GM12872 (cell line): ENCODE measurements at regions not wholly inside any gene's neighbourhood (a gene's known extent, or its start where the extent isn't known, plus 50 kb on each side); places are given as distances from the start of the nearest gene placed in this dataset.

ENCODE experiments used
- TF ChIP-seq, protein P1 (sequence below): IDR thresholded peaks from 3 replicates; pipeline ENCODE4 v1.5.1; 2011; ENCODE audit warnings: low read depth, mild to moderate bottlenecking, low read length, moderate library complexity; ENCODE audit not compliant: insufficient read depth

DNA sequence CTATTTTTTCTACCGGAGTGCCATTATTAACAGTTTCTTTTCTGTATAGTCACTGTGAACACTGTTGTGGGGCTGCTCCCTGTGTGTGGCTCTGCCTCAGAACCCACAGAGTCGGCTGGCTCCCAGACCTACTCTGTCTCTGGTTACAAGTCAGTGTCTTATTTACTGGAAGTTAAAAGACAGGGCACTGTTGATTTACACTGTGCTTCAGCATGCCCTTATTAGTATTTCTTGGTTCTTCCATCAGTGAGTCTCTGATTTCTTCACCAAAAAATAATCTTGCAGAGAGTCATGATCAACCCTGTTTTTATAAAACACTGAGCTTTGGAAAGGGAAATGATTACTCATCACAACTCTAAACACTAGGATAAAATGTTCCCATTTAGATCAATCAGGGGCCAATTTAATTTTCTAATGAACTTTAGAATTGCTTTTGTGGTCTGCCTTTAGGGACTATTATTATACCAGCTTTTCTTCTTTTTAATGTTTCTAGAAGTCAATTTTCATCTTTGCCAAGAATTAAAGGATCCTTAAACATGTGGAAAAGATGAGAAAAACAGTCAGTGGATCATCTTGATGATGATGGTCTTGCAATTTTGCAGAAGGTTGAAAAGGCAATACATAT, 92.6 kb downstream of the UTRN start:
- TF ChIP-seq, protein P1, sequence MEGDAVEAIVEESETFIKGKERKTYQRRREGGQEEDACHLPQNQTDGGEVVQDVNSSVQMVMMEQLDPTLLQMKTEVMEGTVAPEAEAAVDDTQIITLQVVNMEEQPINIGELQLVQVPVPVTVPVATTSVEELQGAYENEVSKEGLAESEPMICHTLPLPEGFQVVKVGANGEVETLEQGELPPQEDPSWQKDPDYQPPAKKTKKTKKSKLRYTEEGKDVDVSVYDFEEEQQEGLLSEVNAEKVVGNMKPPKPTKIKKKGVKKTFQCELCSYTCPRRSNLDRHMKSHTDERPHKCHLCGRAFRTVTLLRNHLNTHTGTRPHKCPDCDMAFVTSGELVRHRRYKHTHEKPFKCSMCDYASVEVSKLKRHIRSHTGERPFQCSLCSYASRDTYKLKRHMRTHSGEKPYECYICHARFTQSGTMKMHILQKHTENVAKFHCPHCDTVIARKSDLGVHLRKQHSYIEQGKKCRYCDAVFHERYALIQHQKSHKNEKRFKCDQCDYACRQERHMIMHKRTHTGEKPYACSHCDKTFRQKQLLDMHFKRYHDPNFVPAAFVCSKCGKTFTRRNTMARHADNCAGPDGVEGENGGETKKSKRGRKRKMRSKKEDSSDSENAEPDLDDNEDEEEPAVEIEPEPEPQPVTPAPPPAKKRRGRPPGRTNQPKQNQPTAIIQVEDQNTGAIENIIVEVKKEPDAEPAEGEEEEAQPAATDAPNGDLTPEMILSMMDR = no peak

DNA sequence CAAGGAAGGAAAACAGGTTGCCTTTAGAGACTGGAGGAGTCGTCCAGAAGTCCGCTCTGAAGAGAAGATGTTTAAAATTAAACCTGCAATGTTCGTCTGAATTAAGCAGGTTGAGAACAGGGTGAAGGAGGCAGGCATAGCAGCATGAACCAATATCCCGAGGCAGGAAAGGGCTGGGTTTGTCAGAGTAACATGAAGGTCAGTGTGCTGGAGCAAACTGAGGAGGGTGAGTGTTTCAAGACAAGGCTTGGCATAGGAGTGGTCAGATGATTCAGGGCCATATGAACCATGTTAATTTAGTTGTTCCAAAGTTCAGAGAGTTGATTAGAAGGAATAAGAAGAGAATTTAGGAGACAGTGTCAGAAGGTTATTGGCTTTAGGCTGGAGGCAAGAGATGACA, 93.3 kb downstream of the UTRN start:
- TF ChIP-seq, protein P1 = no peak

DNA sequence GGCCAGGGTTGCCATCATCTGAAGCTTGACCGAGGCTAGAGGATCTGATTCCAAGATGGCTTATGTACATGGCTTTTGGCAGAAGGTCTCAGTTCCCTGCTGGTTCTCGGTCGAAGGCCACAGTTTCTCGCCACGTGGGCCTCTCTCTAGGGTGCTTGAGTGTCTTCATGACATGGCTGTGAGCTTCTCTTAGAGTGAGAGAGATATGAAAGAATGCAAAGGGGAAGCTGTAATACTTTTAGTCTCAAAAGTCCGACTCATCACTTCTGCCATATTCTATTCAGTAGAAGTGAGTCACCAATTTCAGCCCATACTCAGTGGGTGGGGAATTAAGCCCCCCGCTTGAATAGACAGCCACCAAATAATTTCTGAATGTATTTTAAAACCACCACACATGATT, 94.2 kb downstream of the UTRN start:
- TF ChIP-seq, protein P1 = no peak

GRCh38 chr6:144383336-144383735, 98.2 kb downstream of the UTRN start:
- TF ChIP-seq, protein P1 = no peak

DNA sequence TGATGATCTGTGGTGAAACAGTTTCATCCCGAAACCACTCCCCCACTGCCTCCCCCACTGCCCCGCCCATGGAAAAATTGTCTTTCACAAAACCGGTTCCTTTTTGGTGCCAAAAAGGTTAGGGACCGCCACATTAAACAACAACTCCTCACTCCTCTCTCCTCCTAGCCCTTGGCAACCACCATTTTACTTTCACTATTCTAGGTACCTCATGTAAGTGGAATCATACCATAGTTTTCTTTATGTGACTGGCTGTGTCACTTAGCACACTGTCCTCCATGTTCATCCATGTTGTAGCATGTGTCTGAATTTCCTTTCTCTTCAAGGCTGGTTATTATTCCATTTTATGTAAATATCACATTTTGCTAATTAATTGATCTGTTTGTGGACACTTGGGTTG, 99.3 kb downstream of the UTRN start:
- TF ChIP-seq, protein P1 = no peak

DNA sequence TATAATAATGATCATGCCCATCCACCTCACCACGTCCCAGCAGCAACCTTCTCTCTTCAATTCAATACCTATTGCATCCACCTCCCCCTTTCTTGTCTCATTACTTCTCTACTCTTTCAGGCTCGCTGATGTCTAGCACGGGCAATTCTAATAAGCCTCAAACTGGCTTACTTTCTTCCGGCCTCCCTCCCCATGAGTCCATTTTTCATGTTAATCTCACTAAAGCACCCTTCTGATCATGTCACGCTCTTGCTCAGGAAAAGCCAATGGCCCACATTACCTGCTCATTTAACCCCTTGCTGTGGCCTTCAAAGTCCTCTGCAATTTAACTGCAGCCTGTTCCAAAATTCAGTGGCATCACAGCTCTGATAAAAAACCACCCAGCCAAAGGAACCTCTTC, 105.1 kb downstream of the UTRN start:
- TF ChIP-seq, protein P1 = no peak

GRCh38 chr6:144390886-144391285, 105.8 kb downstream of the UTRN start:
- TF ChIP-seq, protein P1 = no peak
